ENCODE measurements at regions not wholly inside any gene's neighbourhood (a gene's known extent, or its start where the extent isn't known, plus 50 kb on each side); places are given as distances from the start of the nearest gene placed in this dataset.

- Histone ChIP-seq H3K27me3 (ENCODE audit: control insufficient read depth, insufficient read depth, low read length) (no peaks in the 10 kb centered on the region), H3K9me3 (ENCODE audit: control insufficient read depth, low read length) (no peaks in the 10 kb centered on the region), H3K27ac (no peak overlapping the region), H2AFZ (no peak overlapping the region), H3K36me3 (ENCODE audit: control insufficient read depth, insufficient read depth, low read length) (no peaks in the 10 kb centered on the region), H3K4me1 (no peaks in the 10 kb centered on the region), H3K9ac (no peak overlapping the region), H3K79me2 (no peaks in the 10 kb centered on the region), H3K4me3 (ENCODE audit: low read depth, low read length) (no peak overlapping the region), H3K4me2 (ENCODE audit: low read length) (no peak overlapping the region)
- no peak for TF ChIP-seq CTCF (IDR thresholded peaks at IDR 0.05)
Measured at GRCh38 chr2:240244543-240244942, 104.1 kb upstream of the OTOS start.

- H3K9ac ChIP-seq: no peak overlapping the region
- H3K27me3 ChIP-seq (ENCODE audit: control insufficient read depth, insufficient read depth, low read length): no peaks in the 10 kb centered on the region
- H3K27ac ChIP-seq: no peak overlapping the region
- no peaks in the 10 kb centered on the region for H3K9me3 ChIP-seq (ENCODE audit: control insufficient read depth, low read length)
- no peak overlapping the region for H2AFZ ChIP-seq
- no peaks in the 10 kb centered on the region for H3K79me2 ChIP-seq
- H3K4me1 ChIP-seq: no peaks in the 10 kb centered on the region
- no peak overlapping the region for H3K4me2 ChIP-seq (ENCODE audit: low read length)
- TF ChIP-seq CTCF (IDR thresholded peaks at IDR 0.05): no peak
- no peak overlapping the region for H3K4me3 ChIP-seq (ENCODE audit: low read depth, low read length)
- H3K36me3 ChIP-seq (ENCODE audit: control insufficient read depth, insufficient read depth, low read length): no peaks in the 10 kb centered on the region
Measured at GRCh38 chr2:240245184-240245583, 104.7 kb upstream of the OTOS start.

GRCh38 chr2:240245706-240246105, 105.2 kb upstream of the OTOS start:
- no peak overlapping the region for H3K4me2 ChIP-seq (ENCODE audit: low read length)
- no peak overlapping the region for H3K4me3 ChIP-seq (ENCODE audit: low read depth, low read length)
- TF ChIP-seq CTCF (IDR thresholded peaks at IDR 0.05): no peak
- H2AFZ ChIP-seq: no peak overlapping the region
- no peaks in the 10 kb centered on the region for H3K4me1 ChIP-seq
- H3K9me3 ChIP-seq (ENCODE audit: control insufficient read depth, low read length): no peaks in the 10 kb centered on the region
- no peaks in the 10 kb centered on the region for H3K27me3 ChIP-seq (ENCODE audit: control insufficient read depth, insufficient read depth, low read length)
- H3K9ac ChIP-seq: no peak overlapping the region
- H3K79me2 ChIP-seq: no peaks in the 10 kb centered on the region
- no peaks in the 10 kb centered on the region for H3K36me3 ChIP-seq (ENCODE audit: control insufficient read depth, insufficient read depth, low read length)
- H3K27ac ChIP-seq: no peak overlapping the region

GRCh38 chr2:240246173-240246820, 105.8 kb upstream of the OTOS start:
- H3K79me2 ChIP-seq: no peaks in the 10 kb centered on the region
- H3K36me3 ChIP-seq (ENCODE audit: control insufficient read depth, insufficient read depth, low read length): no peaks in the 10 kb centered on the region
- no peak overlapping the region for H3K9ac ChIP-seq
- H3K27me3 ChIP-seq (ENCODE audit: control insufficient read depth, insufficient read depth, low read length): no peaks in the 10 kb centered on the region
- H3K4me2 ChIP-seq (ENCODE audit: low read length): no peak overlapping the region
- no peak for TF ChIP-seq CTCF (IDR thresholded peaks at IDR 0.05)
- H3K9me3 ChIP-seq (ENCODE audit: control insufficient read depth, low read length): no peaks in the 10 kb centered on the region
- H3K4me3 ChIP-seq (ENCODE audit: low read depth, low read length): no peak overlapping the region
- no peak overlapping the region for H2AFZ ChIP-seq
- H3K27ac ChIP-seq: no peak overlapping the region
- no peaks in the 10 kb centered on the region for H3K4me1 ChIP-seq

- Histone ChIP-seq H3K9me3 (ENCODE audit: control insufficient read depth, low read length) (no peaks in the 10 kb centered on the region), H2AFZ (no peak overlapping the region), H3K4me1 (no peaks in the 10 kb centered on the region), H3K4me3 (ENCODE audit: low read depth, low read length) (no peak overlapping the region), H3K79me2 (no peaks in the 10 kb centered on the region), H3K9ac (no peak overlapping the region), H3K27ac (no peak overlapping the region), H3K27me3 (ENCODE audit: control insufficient read depth, insufficient read depth, low read length) (no peaks in the 10 kb centered on the region), H3K36me3 (ENCODE audit: control insufficient read depth, insufficient read depth, low read length) (no peaks in the 10 kb centered on the region), H3K4me2 (ENCODE audit: low read length) (no peak overlapping the region)
- TF ChIP-seq CTCF (IDR thresholded peaks at IDR 0.05): no peak
Measured at GRCh38 chr2:240247241-240247867, 106.9 kb upstream of the OTOS start.
